MM.1S (cell line): ENCODE measurements at regions not wholly inside any gene's neighbourhood (a gene's known extent, or its start where the extent isn't known, plus 50 kb on each side); places are given as distances from the start of the nearest gene placed in this dataset.

Experiments
- CTCF ChIP-seq: fragments of 300-600 bp; sonication (generic); IDR thresholded peaks from 2 replicates; pipeline ENCODE4 v1.5.1; 2016; ENCODE audit warnings: antibody characterized with exemption, low read length, mixed read lengths
- EZH2 ChIP-seq: fragments of 300-600 bp; sonication (generic); optimal IDR thresholded peaks from 2 replicates; pipeline ENCODE3; 2017; ENCODE audit warnings: low read depth, mild to moderate bottlenecking, antibody characterized with exemption, low read length, mixed read lengths

DNA sequence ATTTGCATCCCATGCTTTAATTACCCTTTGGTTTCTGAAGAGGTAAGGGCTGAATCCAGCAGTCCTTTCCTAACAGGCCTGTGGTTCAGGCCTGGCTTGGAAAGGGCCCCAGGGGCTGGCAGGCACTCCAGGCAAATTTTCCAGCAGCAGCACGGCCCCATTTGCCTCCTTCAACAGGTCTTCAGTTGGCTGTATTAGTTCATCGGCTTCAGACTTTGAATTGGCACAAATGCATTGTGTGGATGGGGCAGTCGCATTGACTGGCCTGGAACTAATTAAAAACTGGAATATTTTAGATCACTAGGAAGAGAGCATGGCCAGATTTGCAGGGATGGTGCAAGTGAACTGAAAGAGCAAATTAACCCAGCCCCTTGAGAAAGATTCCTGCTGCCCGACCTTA lies 207.8 kb upstream of the MCTP2 start:
- TF ChIP-seq CTCF (no peak), EZH2 (no peak)
